Fibroblast of skin of right quadriceps (primary cell): ENCODE measurements at regions not wholly inside any gene's neighbourhood (a gene's known extent, or its start where the extent isn't known, plus 50 kb on each side); places are given as distances from the start of the nearest gene placed in this dataset.
A peak's percentile ranks its signal among the peaks of the same experiment; 100 is the strongest.
"Not testable (repeated sequence)": the region's sequence is repeated elsewhere in the genome, so short reads cannot be mapped to it uniquely, and the experiment has no call there.

ENCODE experiments used
- DNase-seq: peaks from one replicate; pipeline ENCODE4 v3.0.0-alpha.2; 2013

- DNase-seq, result no peak
These were observed 80.0 kb downstream of the SHOX2 start for GRCh38 chr3:158026236-158026635.

- not testable (repeated sequence) for DNase-seq
These were observed 86.3 kb downstream of the SHOX2 start for GRCh38 chr3:158019897-158020296.

GRCh38 chr3:158018462-158018861, 87.8 kb downstream of the SHOX2 start:
- DNase-seq, result no peak

GRCh38 chr3:158012901-158013300, 93.3 kb downstream of the SHOX2 start:
- DNase-seq, result no peak

- no peak for DNase-seq
These were observed 100.7 kb downstream of the SHOX2 start for GRCh38 chr3:158005391-158006100.

GRCh38 chr3:157999246-157999645, 107.0 kb downstream of the SHOX2 start:
- no peak for DNase-seq

- peak; percentile 34 for DNase-seq
These were observed 123.9 kb downstream of the SHOX2 start for GRCh38 chr3:157982359-157982758.

GRCh38 chr3:157981819-157982218, 124.4 kb downstream of the SHOX2 start:
- DNase-seq, result peak; percentile 48

GRCh38 chr3:157979022-157979421, 127.2 kb downstream of the SHOX2 start:
- no peak for DNase-seq

GRCh38 chr3:157961665-157962064, 144.6 kb downstream of the SHOX2 start:
- DNase-seq, result no peak

- DNase-seq, result no peak
These were observed 147.8 kb downstream of the SHOX2 start for GRCh38 chr3:157958457-157958856.

- DNase-seq, result no peak
These were observed 149.4 kb downstream of the SHOX2 start for GRCh38 chr3:157956850-157957249.

- DNase-seq, result no peak
These were observed 150.0 kb downstream of the SHOX2 start for GRCh38 chr3:157956176-157956575.

GRCh38 chr3:157953565-157953964, 152.7 kb downstream of the SHOX2 start:
- DNase-seq, result no peak

GRCh38 chr3:157948605-157949383, 157.4 kb downstream of the SHOX2 start:
- no peak for DNase-seq

GRCh38 chr3:157939166-157939565, 167.1 kb downstream of the SHOX2 start:
- DNase-seq, result no peak

- peak; percentile 68 for DNase-seq
These were observed 168.0 kb downstream of the SHOX2 start for GRCh38 chr3:157938154-157938779.

GRCh38 chr3:157931517-157931916, 174.7 kb downstream of the SHOX2 start:
- DNase-seq, result no peak

GRCh38 chr3:157930000-157930780, 176.0 kb downstream of the SHOX2 start:
- no peak for DNase-seq

- DNase-seq, result no peak
These were observed 179.4 kb downstream of the SHOX2 start for GRCh38 chr3:157926822-157927221.

- no peak for DNase-seq
These were observed 183.6 kb downstream of the SHOX2 start for GRCh38 chr3:157922614-157923013.

- no peak for DNase-seq
These were observed 184.4 kb downstream of the SHOX2 start for GRCh38 chr3:157921811-157922210.
